Pons (tissue), 1 donor: ENCODE measurements at regions not wholly inside any gene's neighbourhood (a gene's known extent, or its start where the extent isn't known, plus 50 kb on each side); places are given as distances from the start of the nearest gene placed in this dataset.

Experiments used
- DNase-seq: peaks from one replicate; pipeline ENCODE4 v3.0.0-alpha.2; 2016; ENCODE audit warnings: low spot score

DNA sequence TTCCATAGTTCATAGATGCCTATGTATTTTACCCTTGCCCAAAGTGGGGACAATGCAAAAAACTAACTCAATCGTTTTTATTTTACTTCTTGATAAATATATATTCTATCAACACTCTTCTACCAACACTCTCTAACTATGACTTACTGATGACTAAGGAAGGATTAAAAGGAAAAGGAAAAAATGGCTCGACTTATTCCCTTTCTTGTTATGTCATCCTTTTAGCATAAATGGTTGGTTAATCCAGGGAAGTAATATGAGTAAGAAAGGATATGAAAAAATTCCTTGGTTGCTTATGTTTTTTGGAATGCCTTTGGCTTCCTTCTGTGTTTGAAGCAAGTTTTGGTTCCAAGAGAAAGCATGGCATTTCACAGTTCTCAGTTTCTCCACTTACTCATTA lies 1087.1 kb downstream of the C4orf33 start:
- DNase-seq = no peak

- no peak for DNase-seq
Measured at GRCh38 chr4:130183766-130184165, 1087.8 kb downstream of the C4orf33 start.

GRCh38 chr4:130185123-130185522 lies 1089.2 kb downstream of the C4orf33 start:
- DNase-seq = no peak

DNA sequence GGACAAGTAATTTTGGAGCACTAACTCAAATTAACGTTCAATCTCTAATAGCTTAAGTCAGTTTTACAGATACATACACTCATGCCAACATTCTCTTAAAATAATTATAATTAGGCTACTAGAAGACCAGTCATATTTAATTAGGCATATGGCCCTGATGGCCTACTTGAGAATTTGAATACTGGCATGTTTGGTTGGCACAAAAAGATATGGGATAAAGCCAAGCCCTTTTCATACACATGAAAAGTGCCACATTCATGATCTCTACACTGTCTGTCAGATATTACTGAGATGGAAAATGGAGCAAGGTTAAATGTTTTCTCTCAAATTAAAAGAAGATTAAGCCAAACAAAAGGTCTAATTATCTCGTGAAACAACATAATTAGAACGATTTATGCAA lies 1091.0 kb downstream of the C4orf33 start:
- DNase-seq = no peak

GRCh38 chr4:130187587-130187986 lies 1091.6 kb downstream of the C4orf33 start:
- DNase-seq = no peak

DNA sequence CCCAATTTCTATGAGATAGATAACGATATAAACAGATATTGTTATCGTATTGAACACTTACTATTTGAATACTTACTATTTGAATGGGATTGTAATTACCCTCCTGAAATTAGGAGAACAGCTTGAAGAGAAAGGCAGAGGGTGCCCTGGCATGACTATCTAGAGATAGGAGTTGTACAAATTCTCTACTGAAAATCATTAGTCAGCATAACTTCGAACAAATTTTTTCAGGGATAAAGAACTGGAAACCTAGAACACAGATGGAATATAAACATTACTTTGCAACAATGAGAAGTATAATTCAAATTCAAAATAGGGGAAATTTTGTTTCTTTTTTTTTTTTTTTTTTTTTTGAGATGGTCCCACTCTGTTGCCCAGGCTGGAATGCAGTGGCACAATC lies 1096.8 kb downstream of the C4orf33 start:
- no peak for DNase-seq

- no peak for DNase-seq
Measured at GRCh38 chr4:130197946-130198345, 1102.0 kb downstream of the C4orf33 start.

DNA sequence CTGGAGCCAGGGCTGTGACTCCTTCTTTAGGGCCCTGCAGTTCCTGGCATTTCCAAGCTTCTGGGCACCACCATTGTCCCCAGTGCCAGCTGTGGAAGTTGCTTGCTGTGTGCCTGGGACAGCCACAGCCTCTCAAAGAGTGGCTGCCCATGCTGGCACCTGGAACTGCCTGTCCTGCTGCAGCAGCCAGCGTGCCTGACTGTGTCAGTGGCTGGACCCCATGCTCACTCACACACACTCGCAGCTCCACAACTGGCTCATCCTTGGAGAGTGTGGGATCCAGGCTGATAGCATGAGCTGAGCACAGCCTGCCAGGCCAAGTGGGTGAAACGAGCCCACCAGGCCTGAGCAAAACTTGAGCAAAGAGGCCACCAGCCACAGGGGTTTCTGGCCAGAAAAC lies 1107.6 kb downstream of the C4orf33 start:
- no peak for DNase-seq

DNA sequence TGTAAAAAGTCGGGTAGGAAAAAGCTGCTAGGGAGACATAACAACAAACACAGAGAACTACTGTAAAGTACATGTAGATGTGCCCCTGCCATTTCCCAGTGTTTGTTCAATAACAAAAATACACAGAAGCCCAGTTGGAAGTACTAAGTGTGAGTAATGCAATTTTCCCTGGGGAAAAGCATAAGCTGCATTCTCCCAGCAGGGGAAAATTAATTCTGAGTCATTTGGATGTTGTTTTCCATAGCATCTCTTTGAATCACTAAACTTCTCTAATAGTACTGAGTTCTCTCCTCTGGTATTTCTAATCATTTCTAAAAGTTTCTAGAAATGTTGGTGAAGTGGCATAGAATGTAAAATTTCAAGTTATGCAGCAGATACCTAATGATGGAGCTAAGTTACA lies 1114.9 kb downstream of the C4orf33 start:
- no peak for DNase-seq

- no peak for DNase-seq
Measured at GRCh38 chr4:130214268-130214667, 1118.3 kb downstream of the C4orf33 start.

DNA sequence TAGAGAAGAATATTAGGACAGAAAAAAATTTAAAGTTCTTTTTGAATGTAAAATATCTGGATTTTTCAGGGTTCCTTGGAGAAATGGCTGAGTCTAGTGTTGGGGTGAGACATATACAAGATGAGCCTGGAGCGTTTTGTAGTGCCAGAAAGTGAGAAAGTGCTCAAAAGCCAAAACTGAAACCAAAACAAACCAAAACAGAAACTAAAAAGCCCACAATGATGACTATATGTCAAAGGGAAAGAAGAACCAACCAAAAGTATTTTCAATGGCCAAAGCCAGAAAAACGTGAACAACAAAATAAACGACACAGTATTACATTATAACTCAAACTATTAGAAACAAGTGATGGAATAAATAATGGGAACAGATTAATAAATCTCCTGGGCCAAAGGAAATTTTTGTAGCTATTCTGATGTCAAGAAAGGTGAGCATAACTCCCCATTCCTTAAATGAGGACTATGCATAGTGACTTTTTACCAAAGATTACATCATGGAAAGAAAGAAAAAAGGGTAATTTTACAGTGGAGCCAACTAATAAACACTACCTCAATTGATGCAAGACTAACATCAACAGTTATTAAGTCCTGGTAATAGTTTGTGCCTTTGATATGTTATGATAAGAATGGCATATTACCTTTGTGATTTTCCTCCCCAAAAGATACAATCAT lies 1137.6 kb downstream of the C4orf33 start:
- DNase-seq = peak; percentile 12

- DNase-seq = no peak
Measured at GRCh38 chr4:130238121-130238520, 1142.2 kb downstream of the C4orf33 start.

- DNase-seq = no peak
Measured at GRCh38 chr4:130249002-130249401, 1153.0 kb downstream of the C4orf33 start.

DNA sequence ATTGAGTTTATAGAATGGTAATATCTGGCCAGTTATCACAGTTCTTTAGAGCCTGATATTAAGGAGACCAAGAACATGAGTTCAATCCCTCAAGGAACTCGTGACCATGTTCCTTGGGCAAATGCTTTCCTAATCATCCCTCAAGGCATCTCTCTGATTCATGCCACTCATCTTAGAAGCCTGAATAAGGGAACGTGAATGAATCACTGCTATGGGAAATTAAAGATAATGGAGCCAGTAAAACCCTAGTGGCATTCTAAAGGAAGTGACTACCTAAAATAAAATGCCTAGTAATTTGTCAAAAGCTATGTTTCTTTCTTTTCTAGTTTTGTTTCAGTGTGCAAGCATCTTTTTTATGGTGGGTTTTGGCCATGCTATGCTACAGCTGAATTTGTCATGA lies 1161.3 kb downstream of the C4orf33 start:
- no peak for DNase-seq

DNA sequence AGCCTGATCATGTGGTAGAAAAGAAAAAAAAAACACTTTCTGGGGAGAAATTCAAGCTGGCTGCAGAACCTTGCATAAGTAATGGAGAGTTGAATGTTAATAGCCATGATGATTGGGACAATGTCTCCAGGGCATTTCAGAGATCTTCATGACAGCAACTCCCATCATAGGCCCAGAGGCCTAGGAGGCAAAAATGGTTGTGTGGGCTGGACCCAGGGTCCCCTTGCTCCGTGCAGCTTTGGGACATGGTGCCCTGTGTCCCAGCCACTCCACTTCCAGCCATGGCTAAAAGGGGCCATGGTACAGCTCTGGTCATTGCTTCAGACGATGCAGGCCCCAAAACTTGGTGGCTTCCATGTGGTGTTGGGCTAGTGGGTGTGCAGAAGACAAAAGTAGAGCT lies 1170.9 kb downstream of the C4orf33 start:
- DNase-seq = no peak

- DNase-seq = no peak
Measured at GRCh38 chr4:130288576-130288975, 1192.6 kb downstream of the C4orf33 start.

GRCh38 chr4:130293692-130294091 lies 1197.7 kb downstream of the C4orf33 start:
- DNase-seq = no peak

DNA sequence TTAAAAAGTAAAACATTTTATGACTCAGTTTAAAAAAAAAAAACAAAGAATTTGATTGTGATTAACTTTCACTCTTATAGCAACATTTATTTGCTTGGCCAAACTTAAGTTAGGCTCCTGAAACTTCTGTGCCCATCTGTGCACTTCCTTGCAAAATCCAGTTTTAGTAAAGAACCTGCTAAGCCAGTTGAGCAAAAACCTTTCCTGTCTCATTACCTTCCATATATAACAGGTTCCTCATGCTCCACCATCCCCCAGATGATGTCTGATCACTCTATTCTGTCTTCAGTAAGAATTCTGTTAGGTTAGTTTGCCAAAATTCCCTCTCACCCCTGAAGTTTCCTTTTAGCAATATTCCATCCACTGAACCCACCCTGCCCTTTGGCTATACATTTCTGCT lies 1200.5 kb downstream of the C4orf33 start:
- no peak for DNase-seq

DNA sequence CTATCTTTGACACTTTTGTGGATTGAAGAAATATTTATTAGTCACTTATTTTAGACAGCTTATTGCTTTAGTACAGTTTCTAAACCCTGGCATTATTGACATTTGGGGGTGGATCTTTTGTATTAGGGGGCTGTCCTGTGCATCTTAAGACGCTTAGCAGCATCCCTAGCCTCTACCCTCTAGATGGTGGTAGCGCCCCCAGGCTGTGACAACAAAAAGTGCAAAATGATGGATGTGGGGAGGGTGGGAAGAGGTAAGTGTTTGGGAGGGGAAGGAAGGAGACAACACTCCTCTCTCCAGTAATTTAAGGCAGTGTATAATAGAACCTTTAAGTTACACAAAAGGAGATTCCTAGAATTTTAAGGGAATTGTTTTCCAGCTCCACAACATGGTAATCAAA lies 1210.6 kb downstream of the C4orf33 start:
- no peak for DNase-seq

GRCh38 chr4:130309221-130309620 lies 1213.3 kb downstream of the C4orf33 start:
- no peak for DNase-seq

DNA sequence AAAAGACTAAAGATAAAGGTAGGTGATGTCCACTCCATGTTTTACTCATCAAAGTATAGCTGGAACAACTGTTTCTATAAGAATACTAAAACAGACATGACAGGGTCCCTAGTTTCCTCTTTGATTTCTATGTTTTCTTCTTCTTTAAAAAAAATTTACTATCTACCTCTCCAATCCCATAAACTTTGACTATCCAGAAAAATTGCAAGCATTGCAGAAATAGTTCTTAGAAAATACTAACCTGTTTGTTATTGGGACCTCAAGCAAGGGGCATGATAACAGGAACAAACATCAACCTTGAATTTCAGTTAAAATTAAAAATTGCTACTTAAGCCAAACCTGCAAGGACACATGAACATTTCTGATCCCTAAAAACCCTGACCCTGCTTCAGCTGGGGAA lies 1226.5 kb downstream of the C4orf33 start:
- no peak for DNase-seq

- no peak for DNase-seq
Measured at GRCh38 chr4:130329036-130329435, 1233.1 kb downstream of the C4orf33 start.

- no peak for DNase-seq
Measured at GRCh38 chr4:130333241-130333759, 1237.3 kb downstream of the C4orf33 start.
